ENCODE measurements at regions not wholly inside any gene's neighbourhood (a gene's known extent, or its start where the extent isn't known, plus 50 kb on each side); places are given as distances from the start of the nearest gene placed in this dataset.
A peak's percentile ranks its signal among the peaks of the same experiment; 100 is the strongest.

DNA sequence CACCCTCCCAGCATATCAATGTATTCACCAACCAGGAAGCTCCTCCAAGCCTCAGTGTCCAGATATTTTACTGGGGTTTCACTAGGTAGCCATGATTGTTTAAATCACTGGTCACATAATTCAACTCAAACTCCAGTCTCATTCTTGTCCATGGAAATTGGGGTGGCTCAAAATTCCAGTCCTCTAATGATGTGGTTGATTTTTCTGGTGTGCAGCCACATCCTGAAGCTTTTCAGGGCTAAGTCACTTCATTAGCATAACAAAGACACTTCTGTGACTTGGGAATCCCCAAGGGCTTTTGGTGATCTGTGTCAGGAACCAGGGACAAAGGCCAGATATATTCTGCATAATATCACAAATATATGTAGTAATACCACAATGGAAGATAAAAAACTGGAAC, 786.9 kb upstream of the IGFBP3 start:
- no peaks in the 10 kb centered on the region for H3K36me3 ChIP-seq
- no peak for TF ChIP-seq Cebpa-rat (IDR thresholded peaks at IDR 0.05)
- H3K9ac ChIP-seq: no peak overlapping the region
- H3K4me1 ChIP-seq: peaks cover 0 to 23% (median 7%) of the 10 kb centered on the region in 10 experiments; a peak in 12 of 20 replicates
- no peak overlapping the region for H3K4me2 ChIP-seq
- H3K27me3 ChIP-seq: no peaks in the 10 kb centered on the region
- H3K4me3 ChIP-seq: no peak overlapping the region
- H4K20me1 ChIP-seq: no peaks in the 10 kb centered on the region
- H3K9me3 ChIP-seq (replicated peaks in 1 of 11): peaks cover 0 to 3% (median 0%) of the 10 kb centered on the region in 11 experiments; a peak in 1 of 22 replicates
- no peak overlapping the region for H3K27ac ChIP-seq

GRCh38 chr7:46705386-46706255, 784.5 kb upstream of the IGFBP3 start:
- Histone ChIP-seq H3K4me2 (no peak overlapping the region), H3K4me1 (peaks cover 0 to 10% (median 3%) of the 10 kb centered on the region in 10 experiments; a peak in 11 of 20 replicates), H3K27ac (no peak overlapping the region), H3K36me3 (no peaks in the 10 kb centered on the region), H4K20me1 (no peaks in the 10 kb centered on the region), H3K27me3 (no peaks in the 10 kb centered on the region), H3K4me3 (no peak overlapping the region), H3K9me3 (replicated peaks in 1 of 11) (peaks cover 0 to 3% (median 0%) of the 10 kb centered on the region in 11 experiments; a peak in 1 of 22 replicates), H3K9ac (no peak overlapping the region)
- TF ChIP-seq Cebpa-rat (IDR thresholded peaks at IDR 0.05): no peak

- H3K27me3 ChIP-seq: no peaks in the 10 kb centered on the region
- H4K20me1 ChIP-seq: no peaks in the 10 kb centered on the region
- H3K4me2 ChIP-seq: peak overlapping the region in 2 of 11 experiments; percentile 2 to 6; a peak in 1 of 22 replicates
- no peak overlapping the region for H3K4me3 ChIP-seq
- H3K4me1 ChIP-seq: peaks cover 0 to 12% (median 0%) of the 10 kb centered on the region in 10 experiments; a peak in 3 of 20 replicates
- no peak overlapping the region for H3K9ac ChIP-seq
- H3K9me3 ChIP-seq (replicated peaks in 1 of 11): peaks cover 0 to 11% (median 0%) of the 10 kb centered on the region in 11 experiments; a peak in 1 of 22 replicates
- no peaks in the 10 kb centered on the region for H3K36me3 ChIP-seq
- no peak overlapping the region for H3K27ac ChIP-seq
- no peak for TF ChIP-seq Cebpa-rat (IDR thresholded peaks at IDR 0.05)
Observed at GRCh38 chr7:46696741-46697140, 775.7 kb upstream of the IGFBP3 start.

DNA sequence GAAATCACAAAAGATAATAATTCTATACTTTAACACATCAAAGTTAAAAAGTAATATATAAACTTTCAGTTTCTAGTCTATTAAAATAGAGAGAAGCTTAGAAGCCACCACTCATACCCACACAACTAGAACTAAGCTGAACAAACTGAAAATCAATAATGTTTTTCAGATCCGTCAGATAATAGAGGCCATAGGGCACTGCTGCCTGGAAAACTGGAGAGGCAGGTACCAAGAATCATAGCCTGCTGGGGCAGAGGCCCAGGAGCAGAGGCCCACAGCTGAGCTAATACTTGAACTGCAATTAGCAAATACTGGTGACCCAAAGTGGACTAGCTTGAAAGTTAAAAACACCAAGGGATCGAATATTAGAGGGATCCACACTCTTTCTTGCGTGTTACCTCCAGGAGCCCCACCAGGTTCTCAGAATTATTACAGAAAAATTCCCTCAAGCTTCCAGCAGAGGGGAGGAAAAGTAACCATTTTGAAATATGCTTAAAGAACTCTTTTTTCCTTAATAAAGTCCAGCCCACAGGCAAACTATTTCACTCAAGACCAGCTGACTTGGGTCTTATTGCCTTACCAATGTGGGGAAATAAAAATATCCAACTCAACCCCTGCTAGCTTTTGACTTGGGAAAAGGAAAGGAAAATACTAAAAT, 774.1 kb upstream of the IGFBP3 start:
- Histone ChIP-seq H3K27ac (no peak overlapping the region), H3K4me1 (peaks cover 0 to 12% (median 0%) of the 10 kb centered on the region in 10 experiments; a peak in 3 of 20 replicates), H3K9me3 (replicated peaks in 1 of 11) (peaks cover 0 to 11% (median 0%) of the 10 kb centered on the region in 11 experiments; a peak in 1 of 22 replicates), H3K4me3 (no peak overlapping the region), H3K9ac (no peak overlapping the region), H3K4me2 (no peak overlapping the region), H3K27me3 (no peaks in the 10 kb centered on the region), H3K36me3 (no peaks in the 10 kb centered on the region), H4K20me1 (no peaks in the 10 kb centered on the region)
- TF ChIP-seq Cebpa-rat (IDR thresholded peaks at IDR 0.05): no peak

DNA sequence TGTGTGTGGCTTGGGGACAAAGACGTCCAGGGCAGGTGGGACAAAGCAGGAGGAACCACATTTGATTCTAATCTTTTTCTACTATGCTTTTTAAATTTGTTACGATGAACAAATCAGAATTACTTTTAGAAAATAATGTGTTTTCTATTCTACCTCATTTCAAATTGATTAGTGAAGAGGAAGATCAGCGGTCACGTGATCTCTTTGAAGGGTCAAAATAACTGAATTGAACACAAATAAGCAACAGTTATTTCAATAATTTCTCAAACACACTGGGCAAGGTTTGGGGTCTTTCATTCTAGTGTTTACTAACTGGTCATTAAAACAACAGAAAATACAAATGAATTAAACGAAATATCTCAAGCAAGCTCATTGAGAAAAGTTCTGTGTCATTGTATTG, 773.0 kb upstream of the IGFBP3 start:
- H3K9me3 ChIP-seq (replicated peaks in 1 of 11): peaks cover 0 to 11% (median 0%) of the 10 kb centered on the region in 11 experiments; a peak in 2 of 22 replicates
- H3K9ac ChIP-seq: no peak overlapping the region
- no peaks in the 10 kb centered on the region for H3K27me3 ChIP-seq
- no peak overlapping the region for H3K4me3 ChIP-seq
- TF ChIP-seq Cebpa-rat (IDR thresholded peaks at IDR 0.05): no peak
- H3K4me2 ChIP-seq: no peak overlapping the region
- no peak overlapping the region for H3K27ac ChIP-seq
- no peaks in the 10 kb centered on the region for H4K20me1 ChIP-seq
- H3K4me1 ChIP-seq: peaks cover 0 to 12% (median 0%) of the 10 kb centered on the region in 10 experiments; a peak in 3 of 20 replicates
- H3K36me3 ChIP-seq: no peaks in the 10 kb centered on the region

GRCh38 chr7:46687203-46687602, 766.1 kb upstream of the IGFBP3 start:
- H3K36me3 ChIP-seq: no peaks in the 10 kb centered on the region
- no peak overlapping the region for H3K9ac ChIP-seq
- peaks cover 10 to 18% (median 17%) of the 10 kb centered on the region in 10 experiments for H3K4me1 ChIP-seq
- no peak overlapping the region for H3K4me2 ChIP-seq
- no peak overlapping the region for H3K4me3 ChIP-seq
- 0 out of 22 replicates have a peak, but pooled peaks of 1 of the 11 experiments have one; percentile 18 for TF ChIP-seq Cebpa-rat (IDR thresholded peaks at IDR 0.05)
- no peaks in the 10 kb centered on the region for H4K20me1 ChIP-seq
- no peak overlapping the region for H3K27ac ChIP-seq
- H3K9me3 ChIP-seq (replicated peaks in 1 of 11): peaks cover 0 to 8% (median 0%) of the 10 kb centered on the region in 11 experiments; a peak in 6 of 22 replicates
- H3K27me3 ChIP-seq: no peaks in the 10 kb centered on the region

DNA sequence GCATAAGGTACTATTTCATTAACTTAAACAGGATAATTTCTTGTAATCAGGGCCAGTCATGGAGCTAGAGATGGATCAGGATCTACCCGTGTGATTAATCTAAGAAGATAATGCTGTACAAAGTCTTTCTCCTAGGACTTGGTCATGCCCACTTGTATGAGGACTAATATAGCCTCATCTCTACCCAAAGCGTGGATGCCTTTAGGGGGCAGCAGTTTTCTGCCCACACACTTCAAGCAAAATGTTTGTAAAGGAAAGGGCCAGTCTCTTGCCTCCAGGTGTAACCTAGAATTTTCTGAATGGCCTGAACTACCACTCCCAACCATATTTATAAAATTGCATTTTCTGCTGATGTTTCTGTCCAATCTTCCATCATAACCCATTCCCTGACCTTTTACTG, 764.0 kb upstream of the IGFBP3 start:
- Histone ChIP-seq H3K9me3 (replicated peaks in 1 of 11) (peaks cover 0 to 8% (median 0%) of the 10 kb centered on the region in 11 experiments; a peak in 6 of 22 replicates), H3K36me3 (no peaks in the 10 kb centered on the region), H3K4me1 (peaks cover 15 to 30% (median 22%) of the 10 kb centered on the region in 10 experiments), H3K27me3 (no peaks in the 10 kb centered on the region), H3K27ac (no peak overlapping the region), H3K4me3 (no peak overlapping the region), H3K4me2 (no peak overlapping the region), H4K20me1 (no peaks in the 10 kb centered on the region; a peak in 1 of 22 replicates), H3K9ac (no peak overlapping the region)
- no peak for TF ChIP-seq Cebpa-rat (IDR thresholded peaks at IDR 0.05)

GRCh38 chr7:46682836-46683624, 762.0 kb upstream of the IGFBP3 start:
- Histone ChIP-seq H3K27ac (peak overlapping the region in 5 of 11 experiments; percentile 13 to 43 (median 22); a peak in 8 of 22 replicates), H3K36me3 (no peaks in the 10 kb centered on the region), H3K9me3 (replicated peaks in 1 of 11) (peaks cover 0 to 11% (median 7%) of the 10 kb centered on the region in 11 experiments; a peak in 16 of 22 replicates), H3K9ac (peak overlapping the region in 2 of 11 experiments; percentile 2 to 6; a peak in 2 of 22 replicates), H3K4me1 (peaks cover 15 to 30% (median 22%) of the 10 kb centered on the region in 10 experiments), H3K4me2 (peak overlapping the region; percentile 42 to 77 (median 64)), H3K4me3 (no peak overlapping the region), H4K20me1 (no peaks in the 10 kb centered on the region; a peak in 1 of 22 replicates), H3K27me3 (no peaks in the 10 kb centered on the region)
- TF ChIP-seq Cebpa-rat (IDR thresholded peaks at IDR 0.05): no peak
